ENCODE measurements at regions not wholly inside any gene's neighbourhood (a gene's known extent, or its start where the extent isn't known, plus 50 kb on each side); places are given as distances from the start of the nearest gene placed in this dataset.

DNA sequence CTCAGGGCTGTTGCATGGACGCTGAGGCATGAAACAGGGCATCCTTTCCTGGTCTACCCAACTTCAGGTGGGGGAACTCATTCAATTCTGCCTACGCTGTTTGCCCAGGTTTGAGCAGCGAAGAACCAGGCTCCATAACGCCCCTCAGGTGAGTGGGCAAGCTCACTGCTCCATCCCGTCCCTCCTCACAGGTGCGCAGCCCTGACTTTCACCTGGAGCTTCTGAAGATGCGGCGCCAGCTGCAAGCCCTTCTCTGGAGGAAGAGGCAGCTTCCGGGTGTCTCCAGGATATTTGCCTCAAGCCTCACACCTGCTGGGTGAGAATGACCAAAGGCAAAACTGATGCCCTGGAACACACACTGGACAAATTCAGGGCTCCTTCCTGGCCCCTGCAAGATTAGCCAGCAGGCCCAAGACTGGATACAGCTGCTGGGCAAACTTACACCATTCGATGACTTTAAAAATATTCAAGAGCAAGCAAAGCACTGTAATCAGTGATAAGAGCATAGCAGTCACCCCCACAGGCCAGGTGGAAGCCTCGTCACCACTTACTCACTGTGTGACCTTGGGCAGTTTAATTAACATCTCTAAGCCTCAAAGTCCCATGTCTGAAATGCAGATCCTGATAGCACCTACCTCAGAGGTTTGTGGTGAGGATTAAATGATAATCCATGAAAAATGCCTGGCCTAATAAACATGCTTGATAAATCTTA lies 97.7 kb downstream of the GYPC start:
- Histone ChIP-seq H3K9me3 (ENCODE audit: control insufficient read depth in 1 of 2, insufficient read depth in 1 of 2, low read length in 2 of 2) (peaks cover 0 to 3% of the 10 kb centered on the region in 2 experiments), H3K27ac (ENCODE audit: low read depth in 1 of 2, low read length in 2 of 2) (no peak overlapping the region), H3K4me3 (ENCODE audit: low read length) (no peak overlapping the region), H3K36me3 (ENCODE audit: insufficient read depth, low read length) (no peaks in the 10 kb centered on the region), H3K27me3 (ENCODE audit: control insufficient read depth in 1 of 2, insufficient read depth in 2 of 2, low read length in 2 of 2) (no peaks in the 10 kb centered on the region), H3K4me1 (ENCODE audit: insufficient read depth, low read length) (peaks cover 5% of the 10 kb centered on the region)
- DNase-seq (no peak), ATAC-seq (ENCODE audit: poor library complexity) (no peak)
- no peak overlapping the region for H3K4me3 Mint-ChIP-seq
- CTCF ChIA-PET = no interaction called here
- TF ChIP-seq, protein P1, sequence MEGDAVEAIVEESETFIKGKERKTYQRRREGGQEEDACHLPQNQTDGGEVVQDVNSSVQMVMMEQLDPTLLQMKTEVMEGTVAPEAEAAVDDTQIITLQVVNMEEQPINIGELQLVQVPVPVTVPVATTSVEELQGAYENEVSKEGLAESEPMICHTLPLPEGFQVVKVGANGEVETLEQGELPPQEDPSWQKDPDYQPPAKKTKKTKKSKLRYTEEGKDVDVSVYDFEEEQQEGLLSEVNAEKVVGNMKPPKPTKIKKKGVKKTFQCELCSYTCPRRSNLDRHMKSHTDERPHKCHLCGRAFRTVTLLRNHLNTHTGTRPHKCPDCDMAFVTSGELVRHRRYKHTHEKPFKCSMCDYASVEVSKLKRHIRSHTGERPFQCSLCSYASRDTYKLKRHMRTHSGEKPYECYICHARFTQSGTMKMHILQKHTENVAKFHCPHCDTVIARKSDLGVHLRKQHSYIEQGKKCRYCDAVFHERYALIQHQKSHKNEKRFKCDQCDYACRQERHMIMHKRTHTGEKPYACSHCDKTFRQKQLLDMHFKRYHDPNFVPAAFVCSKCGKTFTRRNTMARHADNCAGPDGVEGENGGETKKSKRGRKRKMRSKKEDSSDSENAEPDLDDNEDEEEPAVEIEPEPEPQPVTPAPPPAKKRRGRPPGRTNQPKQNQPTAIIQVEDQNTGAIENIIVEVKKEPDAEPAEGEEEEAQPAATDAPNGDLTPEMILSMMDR (IDR thresholded peaks at IDR 0.05) = no peak
- H3K9me3 Mint-ChIP-seq = peaks cover 6% of the 10 kb centered on the region
- peaks cover 26% of the 10 kb centered on the region for H3K4me1 Mint-ChIP-seq (ENCODE audit: low read depth)
- intact Hi-C loops (cut with DNase I, micrococcal nuclease) = no loop called here
- no peak overlapping the region for H3K27ac Mint-ChIP-seq
- no peaks in the 10 kb centered on the region for H3K36me3 Mint-ChIP-seq (ENCODE audit: low read depth)
- no peaks in the 10 kb centered on the region for H3K27me3 Mint-ChIP-seq
- POLR2A ChIA-PET = no interaction called here

GRCh38 chr2:126754240-126755004 lies 98.5 kb downstream of the GYPC start:
- no peak overlapping the region for H3K4me3 Mint-ChIP-seq
- intact Hi-C loops (cut with DNase I, micrococcal nuclease) = no loop called here
- Histone ChIP-seq H3K9me3 (ENCODE audit: control insufficient read depth in 1 of 2, insufficient read depth in 1 of 2, low read length in 2 of 2) (peaks cover 0 to 3% of the 10 kb centered on the region in 2 experiments), H3K36me3 (ENCODE audit: insufficient read depth, low read length) (no peaks in the 10 kb centered on the region), H3K4me1 (ENCODE audit: insufficient read depth, low read length) (peaks cover 5% of the 10 kb centered on the region), H3K27ac (ENCODE audit: low read depth in 1 of 2, low read length in 2 of 2) (no peak overlapping the region), H3K4me3 (ENCODE audit: low read length) (no peak overlapping the region), H3K27me3 (ENCODE audit: control insufficient read depth in 1 of 2, insufficient read depth in 2 of 2, low read length in 2 of 2) (no peaks in the 10 kb centered on the region)
- H3K9me3 Mint-ChIP-seq = peaks cover 6% of the 10 kb centered on the region
- H3K36me3 Mint-ChIP-seq (ENCODE audit: low read depth) = no peaks in the 10 kb centered on the region
- ChIA-PET CTCF (no interaction called here), POLR2A (no interaction called here)
- DNase-seq = no peak
- H3K27ac Mint-ChIP-seq = peak overlapping the region; percentile 20
- TF ChIP-seq, protein P1 (IDR thresholded peaks at IDR 0.05) = no peak
- no peaks in the 10 kb centered on the region for H3K27me3 Mint-ChIP-seq
- ATAC-seq (ENCODE audit: poor library complexity) = no peak
- peaks cover 29% of the 10 kb centered on the region for H3K4me1 Mint-ChIP-seq (ENCODE audit: low read depth)

GRCh38 chr2:126756125-126756524 lies 100.2 kb downstream of the GYPC start:
- ChIA-PET CTCF (no interaction called here), POLR2A (interaction anchor here (0.6 kb wide), 1 partner anchor 20 kb away, joined by 3 read pairs; no protein-coding TSS in a partner anchor)
- Histone ChIP-seq H3K4me1 (ENCODE audit: insufficient read depth, low read length) (peaks cover 13% of the 10 kb centered on the region), H3K36me3 (ENCODE audit: insufficient read depth, low read length) (no peaks in the 10 kb centered on the region), H3K27me3 (ENCODE audit: control insufficient read depth in 1 of 2, insufficient read depth in 2 of 2, low read length in 2 of 2) (no peaks in the 10 kb centered on the region), H3K27ac (ENCODE audit: low read depth in 1 of 2, low read length in 2 of 2) (no peak overlapping the region), H3K4me3 (ENCODE audit: low read length) (no peak overlapping the region), H3K9me3 (ENCODE audit: control insufficient read depth in 1 of 2, insufficient read depth in 1 of 2, low read length in 2 of 2) (peaks cover 0 to 3% of the 10 kb centered on the region in 2 experiments)
- H3K27ac Mint-ChIP-seq = no peak overlapping the region
- intact Hi-C loops (cut with DNase I, micrococcal nuclease) = no loop called here
- H3K4me1 Mint-ChIP-seq (ENCODE audit: low read depth) = peaks cover 44% of the 10 kb centered on the region
- TF ChIP-seq, protein P1 (IDR thresholded peaks at IDR 0.05) = no peak
- no peaks in the 10 kb centered on the region for H3K27me3 Mint-ChIP-seq
- H3K36me3 Mint-ChIP-seq (ENCODE audit: low read depth) = no peaks in the 10 kb centered on the region
- no peak for ATAC-seq (ENCODE audit: poor library complexity)
- no peak overlapping the region for H3K4me3 Mint-ChIP-seq
- no peak for DNase-seq
- H3K9me3 Mint-ChIP-seq = peaks cover 6% of the 10 kb centered on the region
